ENCODE measurements at regions not wholly inside any gene's neighbourhood (a gene's known extent, or its start where the extent isn't known, plus 50 kb on each side); places are given as distances from the start of the nearest gene placed in this dataset.

- H3K9me3 ChIP-seq (ENCODE audit: low read depth, low read length, poor library complexity, severe bottlenecking), result no peaks in the 10 kb centered on the region
- H3K4me1 ChIP-seq (ENCODE audit: insufficient read depth, low read length, poor library complexity, severe bottlenecking), result peaks cover 38% of the 10 kb centered on the region
- H3K4me3 ChIP-seq (ENCODE audit: low read depth, low read length, poor library complexity, severe bottlenecking), result no peak overlapping the region
- no TSS peak for BruUV-seq (replicated peaks)
- intact Hi-C loops (cut with micrococcal nuclease; ENCODE audit: unreplicated experiment), result no loop called here
- TF ChIP-seq, protein P1, sequence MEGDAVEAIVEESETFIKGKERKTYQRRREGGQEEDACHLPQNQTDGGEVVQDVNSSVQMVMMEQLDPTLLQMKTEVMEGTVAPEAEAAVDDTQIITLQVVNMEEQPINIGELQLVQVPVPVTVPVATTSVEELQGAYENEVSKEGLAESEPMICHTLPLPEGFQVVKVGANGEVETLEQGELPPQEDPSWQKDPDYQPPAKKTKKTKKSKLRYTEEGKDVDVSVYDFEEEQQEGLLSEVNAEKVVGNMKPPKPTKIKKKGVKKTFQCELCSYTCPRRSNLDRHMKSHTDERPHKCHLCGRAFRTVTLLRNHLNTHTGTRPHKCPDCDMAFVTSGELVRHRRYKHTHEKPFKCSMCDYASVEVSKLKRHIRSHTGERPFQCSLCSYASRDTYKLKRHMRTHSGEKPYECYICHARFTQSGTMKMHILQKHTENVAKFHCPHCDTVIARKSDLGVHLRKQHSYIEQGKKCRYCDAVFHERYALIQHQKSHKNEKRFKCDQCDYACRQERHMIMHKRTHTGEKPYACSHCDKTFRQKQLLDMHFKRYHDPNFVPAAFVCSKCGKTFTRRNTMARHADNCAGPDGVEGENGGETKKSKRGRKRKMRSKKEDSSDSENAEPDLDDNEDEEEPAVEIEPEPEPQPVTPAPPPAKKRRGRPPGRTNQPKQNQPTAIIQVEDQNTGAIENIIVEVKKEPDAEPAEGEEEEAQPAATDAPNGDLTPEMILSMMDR (conservative IDR thresholded peaks at IDR 0.05; ENCODE audit: low read depth, low read length), result no peak
- no peak for TF ChIP-seq EZH2 (IDR thresholded peaks at IDR 0.05; ENCODE audit: borderline replicate concordance, low read depth, low read length, poor library complexity, severe bottlenecking)
- DNase-seq (ENCODE audit: low spot score), result no peak
- ChIA-PET CTCF (no interaction called here), POLR2A (ENCODE audit: low non-redundant PET) (no interaction called here)
- H3K27me3 ChIP-seq (replicated peaks; ENCODE audit: insufficient read depth, low read depth, low read length, poor library complexity), result no peaks in the 10 kb centered on the region
- H3K36me3 ChIP-seq (ENCODE audit: insufficient read depth, low read length, poor library complexity, severe bottlenecking), result no peaks in the 10 kb centered on the region
- H3K27ac ChIP-seq (ENCODE audit: low read depth, low read length, poor library complexity, severe bottlenecking), result peak overlapping the region; percentile 61
Measured at GRCh38 chr10:3473271-3473670, 300.7 kb upstream of the PITRM1 start.

DNA sequence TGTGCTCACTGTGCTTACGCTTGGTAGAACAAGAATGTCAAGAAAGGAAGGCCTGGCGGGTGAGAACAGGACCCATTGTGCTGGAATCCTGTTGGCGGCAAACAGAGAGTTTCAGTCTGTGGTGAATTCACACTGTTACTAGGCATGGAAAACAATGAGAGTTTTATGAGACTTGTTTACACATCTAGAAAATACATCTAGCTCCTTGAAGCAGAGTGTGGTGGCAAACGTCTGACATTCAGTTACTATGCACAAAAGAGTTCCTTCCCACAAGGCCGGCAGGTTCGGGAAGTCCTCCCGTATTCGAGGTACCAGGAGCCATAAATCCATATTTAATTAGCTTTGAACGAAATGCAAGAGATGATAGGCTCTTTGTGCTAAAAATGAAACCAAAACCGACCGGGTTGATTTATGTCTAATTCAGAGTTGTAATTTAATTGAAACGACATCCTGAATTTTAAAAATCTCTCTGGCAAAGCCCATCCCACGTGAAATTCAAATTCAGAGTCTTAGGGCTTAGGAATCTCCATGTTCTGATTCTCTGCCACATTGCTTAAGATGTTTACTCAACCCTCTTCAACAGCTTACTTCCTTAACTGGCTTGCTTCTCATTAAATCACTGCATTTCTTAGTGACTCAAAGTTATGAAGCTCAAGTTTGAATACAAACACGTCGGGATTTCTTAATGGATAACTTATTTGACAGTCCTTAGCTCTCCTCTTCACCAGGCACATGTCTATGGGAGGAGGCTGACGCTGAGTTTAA, 299.9 kb upstream of the PITRM1 start:
- TF ChIP-seq, protein P1 (conservative IDR thresholded peaks at IDR 0.05; ENCODE audit: low read depth, low read length), result no peak
- no peak for TF ChIP-seq EZH2 (IDR thresholded peaks at IDR 0.05; ENCODE audit: borderline replicate concordance, low read depth, low read length, poor library complexity, severe bottlenecking)
- peak overlapping the region; percentile 15 for H3K4me3 ChIP-seq (ENCODE audit: low read depth, low read length, poor library complexity, severe bottlenecking)
- no peaks in the 10 kb centered on the region for H3K36me3 ChIP-seq (ENCODE audit: insufficient read depth, low read length, poor library complexity, severe bottlenecking)
- BruUV-seq (replicated peaks), result no TSS peak
- H3K9me3 ChIP-seq (ENCODE audit: low read depth, low read length, poor library complexity, severe bottlenecking), result no peaks in the 10 kb centered on the region
- DNase-seq (ENCODE audit: low spot score), result peak; percentile 63
- peaks cover 45% of the 10 kb centered on the region for H3K4me1 ChIP-seq (ENCODE audit: insufficient read depth, low read length, poor library complexity, severe bottlenecking)
- H3K27ac ChIP-seq (ENCODE audit: low read depth, low read length, poor library complexity, severe bottlenecking), result peak overlapping the region; percentile 61
- no peaks in the 10 kb centered on the region for H3K27me3 ChIP-seq (replicated peaks; ENCODE audit: insufficient read depth, low read depth, low read length, poor library complexity)
- CTCF ChIA-PET, result interaction anchor here (0.7 kb wide), 1 partner anchor 14 kb away, joined by 8 read pairs; no protein-coding TSS in a partner anchor
- POLR2A ChIA-PET (ENCODE audit: low non-redundant PET), result no interaction called here
- intact Hi-C loops (cut with micrococcal nuclease; ENCODE audit: unreplicated experiment), result no loop called here

- no peak for DNase-seq (ENCODE audit: low spot score)
- TF ChIP-seq, protein P1 (conservative IDR thresholded peaks at IDR 0.05; ENCODE audit: low read depth, low read length), result no peak
- TF ChIP-seq EZH2 (IDR thresholded peaks at IDR 0.05; ENCODE audit: borderline replicate concordance, low read depth, low read length, poor library complexity, severe bottlenecking), result no peak
- Histone ChIP-seq H3K36me3 (ENCODE audit: insufficient read depth, low read length, poor library complexity, severe bottlenecking) (no peaks in the 10 kb centered on the region), H3K27ac (ENCODE audit: low read depth, low read length, poor library complexity, severe bottlenecking) (peak overlapping the region; percentile 61), H3K27me3 (replicated peaks; ENCODE audit: insufficient read depth, low read depth, low read length, poor library complexity) (no peaks in the 10 kb centered on the region), H3K4me3 (ENCODE audit: low read depth, low read length, poor library complexity, severe bottlenecking) (no peak overlapping the region), H3K9me3 (ENCODE audit: low read depth, low read length, poor library complexity, severe bottlenecking) (no peaks in the 10 kb centered on the region), H3K4me1 (ENCODE audit: insufficient read depth, low read length, poor library complexity, severe bottlenecking) (peaks cover 45% of the 10 kb centered on the region)
- POLR2A ChIA-PET (ENCODE audit: low non-redundant PET), result no interaction called here
- intact Hi-C loops (cut with micrococcal nuclease; ENCODE audit: unreplicated experiment), result no loop called here
- no TSS peak for BruUV-seq (replicated peaks)
- CTCF ChIA-PET, result interaction anchor here (0.7 kb wide), 1 partner anchor 15 kb away, joined by 8 read pairs; no protein-coding TSS in a partner anchor
Measured at GRCh38 chr10:3471927-3472286, 299.3 kb upstream of the PITRM1 start.

Measured in A673 (cell line).